ENCODE measurements at regions not wholly inside any gene's neighbourhood (a gene's known extent, or its start where the extent isn't known, plus 50 kb on each side); places are given as distances from the start of the nearest gene placed in this dataset.

DNA sequence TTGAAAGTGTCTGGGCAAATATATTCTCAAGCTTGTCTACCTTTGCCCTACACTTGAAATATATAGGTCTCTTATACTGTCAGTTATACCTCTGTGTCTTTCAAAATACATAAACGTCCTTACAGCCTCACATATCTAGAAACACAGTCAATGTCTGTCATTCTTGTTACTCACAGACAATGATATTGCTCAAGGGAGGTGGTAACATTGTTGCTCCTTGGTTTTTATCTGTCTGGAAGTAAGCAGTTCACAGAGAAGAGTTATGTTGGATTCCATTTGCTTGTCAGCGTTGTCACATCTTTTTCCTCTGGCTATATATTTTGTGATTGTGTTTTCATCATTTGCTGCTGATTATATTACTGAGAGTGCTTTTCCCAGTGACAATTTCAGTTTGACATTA is 1528.9 kb downstream of the PCDH7 start:
- no peak for TF ChIP-seq EGR1 (IDR thresholded peaks at IDR 0.05)
- no peak for TF ChIP-seq CEBPB (IDR thresholded peaks at IDR 0.05)
- TF ChIP-seq ZBTB7A (IDR thresholded peaks at IDR 0.05; ENCODE audit: low read depth): no peak
- TF ChIP-seq, protein P1, sequence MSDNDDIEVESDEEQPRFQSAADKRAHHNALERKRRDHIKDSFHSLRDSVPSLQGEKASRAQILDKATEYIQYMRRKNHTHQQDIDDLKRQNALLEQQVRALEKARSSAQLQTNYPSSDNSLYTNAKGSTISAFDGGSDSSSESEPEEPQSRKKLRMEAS (IDR thresholded peaks at IDR 0.05): no peak
- TF ChIP-seq TEAD4 (IDR thresholded peaks at IDR 0.05): no peak
- TF ChIP-seq EP300 (IDR thresholded peaks at IDR 0.05; ENCODE audit: borderline replicate concordance): no peak
- TF ChIP-seq FOXM1 (IDR thresholded peaks at IDR 0.05; ENCODE audit: borderline replicate concordance, low read depth): no peak
- TF ChIP-seq, protein P2, sequence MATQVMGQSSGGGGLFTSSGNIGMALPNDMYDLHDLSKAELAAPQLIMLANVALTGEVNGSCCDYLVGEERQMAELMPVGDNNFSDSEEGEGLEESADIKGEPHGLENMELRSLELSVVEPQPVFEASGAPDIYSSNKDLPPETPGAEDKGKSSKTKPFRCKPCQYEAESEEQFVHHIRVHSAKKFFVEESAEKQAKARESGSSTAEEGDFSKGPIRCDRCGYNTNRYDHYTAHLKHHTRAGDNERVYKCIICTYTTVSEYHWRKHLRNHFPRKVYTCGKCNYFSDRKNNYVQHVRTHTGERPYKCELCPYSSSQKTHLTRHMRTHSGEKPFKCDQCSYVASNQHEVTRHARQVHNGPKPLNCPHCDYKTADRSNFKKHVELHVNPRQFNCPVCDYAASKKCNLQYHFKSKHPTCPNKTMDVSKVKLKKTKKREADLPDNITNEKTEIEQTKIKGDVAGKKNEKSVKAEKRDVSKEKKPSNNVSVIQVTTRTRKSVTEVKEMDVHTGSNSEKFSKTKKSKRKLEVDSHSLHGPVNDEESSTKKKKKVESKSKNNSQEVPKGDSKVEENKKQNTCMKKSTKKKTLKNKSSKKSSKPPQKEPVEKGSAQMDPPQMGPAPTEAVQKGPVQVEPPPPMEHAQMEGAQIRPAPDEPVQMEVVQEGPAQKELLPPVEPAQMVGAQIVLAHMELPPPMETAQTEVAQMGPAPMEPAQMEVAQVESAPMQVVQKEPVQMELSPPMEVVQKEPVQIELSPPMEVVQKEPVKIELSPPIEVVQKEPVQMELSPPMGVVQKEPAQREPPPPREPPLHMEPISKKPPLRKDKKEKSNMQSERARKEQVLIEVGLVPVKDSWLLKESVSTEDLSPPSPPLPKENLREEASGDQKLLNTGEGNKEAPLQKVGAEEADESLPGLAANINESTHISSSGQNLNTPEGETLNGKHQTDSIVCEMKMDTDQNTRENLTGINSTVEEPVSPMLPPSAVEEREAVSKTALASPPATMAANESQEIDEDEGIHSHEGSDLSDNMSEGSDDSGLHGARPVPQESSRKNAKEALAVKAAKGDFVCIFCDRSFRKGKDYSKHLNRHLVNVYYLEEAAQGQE (IDR thresholded peaks at IDR 0.05; ENCODE audit: low read depth): no peak
- no peak for TF ChIP-seq NFIC (IDR thresholded peaks at IDR 0.05)
- no peak for TF ChIP-seq CREB1 (IDR thresholded peaks at IDR 0.05; ENCODE audit: low read depth)
